IPS-18a (cell line): ENCODE measurements at regions not wholly inside any gene's neighbourhood (a gene's known extent, or its start where the extent isn't known, plus 50 kb on each side); places are given as distances from the start of the nearest gene placed in this dataset.

Experiments used
- H3K27ac ChIP-seq: one replicate; pipeline ENCODE4 v1.5.1; 2013; ENCODE audit warnings: low read length
- H3K27me3 ChIP-seq: one replicate; pipeline ENCODE4 v1.6.1; 2013; ENCODE audit warnings: mild to moderate bottlenecking, low read length; ENCODE audit not compliant: control insufficient read depth, insufficient read depth
- H3K36me3 ChIP-seq: one replicate; pipeline ENCODE4 v1.6.1; 2013; ENCODE audit warnings: low read depth, low read length; ENCODE audit not compliant: control insufficient read depth
- H3K4me1 ChIP-seq: one replicate; pipeline ENCODE4 v1.6.1; 2013; ENCODE audit warnings: low read depth, low read length; ENCODE audit not compliant: control insufficient read depth
- H3K4me3 ChIP-seq: one replicate; pipeline ENCODE4 v1.5.1; 2013; ENCODE audit warnings: low read length
- H3K9ac ChIP-seq: one replicate; pipeline ENCODE4 v1.6.1; 2013; ENCODE audit warnings: mild to moderate bottlenecking, low read length, moderate library complexity
- H3K9me3 ChIP-seq: one replicate; pipeline ENCODE4 v1.6.1; 2013; ENCODE audit warnings: low read depth, low read length; ENCODE audit not compliant: control insufficient read depth

- H3K4me3 ChIP-seq: no peak overlapping the region
- peaks cover 8% of the 10 kb centered on the region for H3K27me3 ChIP-seq
- H3K36me3 ChIP-seq: no peaks in the 10 kb centered on the region
- no peaks in the 10 kb centered on the region for H3K9me3 ChIP-seq
- H3K4me1 ChIP-seq: peaks cover 12% of the 10 kb centered on the region
- H3K9ac ChIP-seq: no peak overlapping the region
- H3K27ac ChIP-seq: no peak overlapping the region
Measured at GRCh38 chr13:60627071-60627686, 230.2 kb downstream of the TDRD3 start.
